GM12892 (cell line): ENCODE measurements at regions not wholly inside any gene's neighbourhood (a gene's known extent, or its start where the extent isn't known, plus 50 kb on each side); places are given as distances from the start of the nearest gene placed in this dataset.

Experiments used
- DNase-seq: peaks from one replicate; pipeline ENCODE4 v3.0.0; 2011; ENCODE audit not compliant: insufficient read length
- FAIRE-seq: peaks from 2 replicates; lab custom pipeline; 2011; peaks lifted over from hg19 to GRCh38; lab: Jason Lieb, UNC
- POLR2A ChIP-seq: IDR thresholded peaks from 2 replicates; pipeline ENCODE4 v1.6.1; 2011; ENCODE audit warnings: low read depth, low read length, control low read depth
- POLR2AphosphoS5 ChIP-seq: IDR thresholded peaks from 2 replicates; pipeline ENCODE4 v1.6.1; 2011; ENCODE audit warnings: low read depth, low read length, control low read depth
- TAF1 ChIP-seq: IDR thresholded peaks from 2 replicates; pipeline ENCODE4 v1.6.1; 2011; ENCODE audit warnings: low read depth, mild to moderate bottlenecking, control low read depth, low read length, borderline replicate concordance

- TF ChIP-seq POLR2A (no peak), TAF1 (no peak), POLR2AphosphoS5 (no peak)
- DNase-seq (no peak), FAIRE-seq (no peak)
Observed at GRCh38 chr14:40318211-40318719, 886.0 kb upstream of the FBXO33 start.

- FAIRE-seq = no peak
- TF ChIP-seq TAF1 (no peak), POLR2A (no peak), POLR2AphosphoS5 (no peak)
Observed at GRCh38 chr14:40317690-40318089, 885.5 kb upstream of the FBXO33 start.

GRCh38 chr14:40312296-40312695 is 880.1 kb upstream of the FBXO33 start:
- DNase-seq (no peak), FAIRE-seq (no peak)
- TF ChIP-seq TAF1 = no peak
- TF ChIP-seq POLR2A = no peak
- no peak for TF ChIP-seq POLR2AphosphoS5

More at GRCh38 chr14:40317690-40318089, 885.5 kb upstream of the FBXO33 start:
- DNase-seq = no peak

GRCh38 chr14:40309124-40309523 is 876.9 kb upstream of the FBXO33 start:
- FAIRE-seq = no peak
- TF ChIP-seq POLR2AphosphoS5 (no peak), TAF1 (no peak), POLR2A (no peak)
- DNase-seq = no peak

- DNase-seq = no peak
- FAIRE-seq = no peak
- TF ChIP-seq POLR2AphosphoS5 (no peak), POLR2A (no peak), TAF1 (no peak)
Observed at GRCh38 chr14:40308240-40308639, 876.0 kb upstream of the FBXO33 start.

GRCh38 chr14:40296821-40297220 is 864.6 kb upstream of the FBXO33 start:
- no peak for TF ChIP-seq POLR2A
- TF ChIP-seq TAF1 = no peak
- no peak for FAIRE-seq

GRCh38 chr14:40292664-40293063 is 860.4 kb upstream of the FBXO33 start:
- TF ChIP-seq POLR2AphosphoS5 (no peak), TAF1 (no peak), POLR2A (no peak)
- FAIRE-seq = no peak
- DNase-seq = no peak

More at GRCh38 chr14:40296821-40297220, 864.6 kb upstream of the FBXO33 start:
- no peak for DNase-seq

GRCh38 chr14:40282196-40282595 is 850.0 kb upstream of the FBXO33 start:
- DNase-seq (no peak), FAIRE-seq (no peak)
- no peak for TF ChIP-seq TAF1
- no peak for TF ChIP-seq POLR2A
- TF ChIP-seq POLR2AphosphoS5 = no peak

- FAIRE-seq = no peak
- DNase-seq = no peak
- no peak for TF ChIP-seq TAF1
- TF ChIP-seq POLR2AphosphoS5 = no peak
- TF ChIP-seq POLR2A = no peak
Observed at GRCh38 chr14:40280652-40281051, 848.4 kb upstream of the FBXO33 start.

- FAIRE-seq (no peak), DNase-seq (no peak)
- TF ChIP-seq POLR2A = no peak
- TF ChIP-seq POLR2AphosphoS5 = no peak
- no peak for TF ChIP-seq TAF1
Observed at GRCh38 chr14:40273417-40273816, 841.2 kb upstream of the FBXO33 start.

- DNase-seq = no peak
- no peak for TF ChIP-seq POLR2A
- TF ChIP-seq POLR2AphosphoS5 = no peak
- TF ChIP-seq TAF1 = no peak
- FAIRE-seq = no peak
Observed at GRCh38 chr14:40271480-40271879, 839.2 kb upstream of the FBXO33 start.

GRCh38 chr14:40269436-40269835 is 837.2 kb upstream of the FBXO33 start:
- FAIRE-seq = no peak
- TF ChIP-seq POLR2AphosphoS5 = no peak
- TF ChIP-seq POLR2A = no peak
- TF ChIP-seq TAF1 = no peak
- no peak for DNase-seq

- FAIRE-seq (no peak), DNase-seq (no peak)
- TF ChIP-seq POLR2A (no peak), TAF1 (no peak)
Observed at GRCh38 chr14:40268236-40268635, 836.0 kb upstream of the FBXO33 start.
